HG02763 (cell line): ENCODE measurements at regions not wholly inside any gene's neighbourhood (a gene's known extent, or its start where the extent isn't known, plus 50 kb on each side); places are given as distances from the start of the nearest gene placed in this dataset.
"Not testable (repeated sequence)": the region's sequence is repeated elsewhere in the genome, so short reads cannot be mapped to it uniquely, and the experiment has no call there.

Experiments used
- ATAC-seq: cut with Tn5 transposase; IDR thresholded peaks from one replicate; pipeline ENCODE4 v1.9.1; 2021; ENCODE audit warnings: mild to moderate bottlenecking, moderate library complexity; ENCODE audit not compliant: unreplicated experiment

DNA sequence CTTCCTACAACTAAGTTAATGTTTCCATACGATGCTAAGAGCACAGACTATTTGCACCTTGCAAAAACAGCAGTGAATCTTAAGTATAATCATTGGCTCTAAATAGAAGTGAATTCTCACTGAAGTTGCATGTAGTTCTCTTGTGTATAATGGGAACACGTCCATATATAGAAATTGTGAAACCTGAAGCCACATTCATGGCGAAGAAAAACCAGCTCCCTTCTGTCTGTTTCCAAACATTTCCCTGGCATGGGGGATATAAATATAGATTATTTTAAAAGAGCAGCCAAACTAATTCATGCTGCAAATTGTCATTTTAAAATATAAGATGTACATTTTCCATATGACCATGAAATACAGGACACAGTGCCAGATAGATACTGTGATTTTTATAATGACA, 71.1 kb downstream of the TRAM1L1 start:
- no peak for ATAC-seq

DNA sequence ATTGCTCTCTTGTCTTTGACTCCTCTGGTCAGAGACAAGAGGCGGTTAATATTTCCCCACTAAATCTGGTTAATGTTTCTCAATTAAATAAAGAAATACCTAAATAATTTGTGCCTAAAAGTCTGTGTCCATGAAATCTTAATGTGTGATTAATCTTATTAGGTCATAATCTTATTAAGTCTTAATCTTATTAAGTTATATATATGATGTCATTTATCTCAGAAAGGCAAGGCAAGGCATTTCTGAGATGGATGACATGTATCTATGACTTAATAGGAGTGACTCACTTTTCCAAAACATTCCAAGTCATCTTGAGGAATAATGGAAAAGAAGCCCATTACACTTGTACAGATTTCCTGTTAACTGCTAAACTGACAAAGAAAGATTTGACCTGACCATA, 74.7 kb downstream of the TRAM1L1 start:
- no peak for ATAC-seq

DNA sequence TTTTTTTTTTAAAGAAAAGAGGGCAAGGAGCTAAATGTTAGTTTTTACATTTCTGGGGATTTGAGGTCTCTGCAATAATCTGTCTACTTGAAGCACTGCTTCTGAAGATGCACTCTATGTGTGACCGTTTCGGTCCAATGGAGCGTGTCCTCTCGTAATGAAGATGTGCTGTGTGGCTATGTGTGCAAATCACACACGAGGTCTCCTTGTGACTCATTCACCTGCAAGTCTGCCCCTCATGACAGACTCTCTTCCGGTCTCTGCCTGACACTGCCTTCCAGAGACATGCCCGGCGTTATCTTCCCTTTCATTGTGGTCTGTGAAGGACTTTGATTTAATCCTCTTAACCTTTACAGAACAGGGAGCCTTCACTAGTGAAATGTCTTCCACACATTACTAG, 84.3 kb downstream of the TRAM1L1 start:
- ATAC-seq, result peak; percentile 76

DNA sequence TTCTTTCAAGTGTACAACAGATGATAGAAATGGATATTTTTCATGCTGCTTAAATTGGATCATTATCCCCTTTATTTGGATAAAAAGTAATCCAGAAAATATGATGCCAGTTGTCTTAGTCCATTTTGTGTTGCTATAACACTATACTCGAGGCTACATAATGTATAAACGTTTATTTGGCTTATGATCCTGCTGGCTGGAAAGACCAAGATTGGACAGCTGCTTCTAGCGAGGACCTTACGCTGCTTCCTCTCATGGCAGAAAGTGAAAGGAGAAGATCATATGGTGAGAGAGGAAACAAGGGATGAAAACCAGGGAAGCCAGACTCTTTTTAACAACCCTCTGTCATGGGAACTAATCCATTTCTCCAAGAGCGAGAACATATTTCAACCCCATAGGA, 102.7 kb downstream of the TRAM1L1 start:
- no peak for ATAC-seq

DNA sequence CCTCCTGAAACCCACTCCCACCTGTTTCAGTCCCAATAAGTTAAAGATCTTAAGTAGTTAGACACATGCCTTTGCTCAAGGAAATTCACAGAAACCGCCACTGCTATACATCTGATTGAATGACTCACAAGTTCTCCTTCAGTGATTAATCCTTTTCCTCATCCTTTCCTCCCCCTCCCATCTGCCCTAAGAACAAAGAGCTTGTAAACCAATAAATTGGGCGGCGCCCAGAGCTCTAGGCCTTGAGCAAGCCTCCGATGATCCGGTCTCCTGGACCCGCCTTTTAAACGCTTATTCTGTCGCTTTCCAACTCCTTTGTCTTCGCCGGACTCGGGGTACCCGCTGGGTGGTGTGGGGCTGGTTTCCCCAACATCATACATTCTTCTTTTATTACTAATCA, 104.9 kb downstream of the TRAM1L1 start:
- not testable (repeated sequence) for ATAC-seq

DNA sequence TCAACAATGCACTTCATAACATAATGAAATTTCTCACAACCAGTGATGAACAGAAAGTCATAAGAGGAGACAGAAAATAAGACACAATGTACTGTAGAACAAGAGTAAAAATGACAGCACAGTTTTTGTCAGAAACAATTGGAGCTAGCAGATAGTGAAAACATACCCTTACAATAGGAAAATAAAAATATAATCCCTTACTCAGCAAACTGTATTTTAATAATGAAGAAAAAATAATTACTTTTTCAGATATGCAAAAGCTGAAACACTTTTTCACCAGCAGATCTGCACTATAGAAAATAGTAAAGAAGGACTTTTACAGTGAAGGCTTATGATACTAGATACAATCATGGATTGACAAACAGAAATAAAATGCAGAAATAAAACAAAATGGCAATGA, 126.3 kb downstream of the TRAM1L1 start:
- ATAC-seq, result no peak

DNA sequence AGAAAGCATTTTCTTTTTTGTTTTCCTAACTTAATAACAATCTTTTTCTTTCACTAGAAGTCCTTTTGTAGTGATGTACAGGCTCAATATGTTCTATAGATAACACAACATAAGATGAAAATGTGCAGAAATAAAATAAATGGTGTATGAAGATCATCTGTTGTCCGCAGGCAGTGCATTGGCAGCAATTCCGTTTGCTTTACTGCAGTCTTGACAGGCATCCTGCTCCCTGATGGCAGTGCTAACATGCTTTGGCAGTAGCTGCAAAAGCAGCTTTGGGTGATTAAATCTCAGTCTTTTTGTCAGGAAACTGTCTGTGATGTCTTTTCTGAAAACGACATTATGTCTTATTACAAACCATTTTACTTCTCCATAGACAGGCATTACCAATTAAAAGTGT, 131.4 kb downstream of the TRAM1L1 start:
- no peak for ATAC-seq

DNA sequence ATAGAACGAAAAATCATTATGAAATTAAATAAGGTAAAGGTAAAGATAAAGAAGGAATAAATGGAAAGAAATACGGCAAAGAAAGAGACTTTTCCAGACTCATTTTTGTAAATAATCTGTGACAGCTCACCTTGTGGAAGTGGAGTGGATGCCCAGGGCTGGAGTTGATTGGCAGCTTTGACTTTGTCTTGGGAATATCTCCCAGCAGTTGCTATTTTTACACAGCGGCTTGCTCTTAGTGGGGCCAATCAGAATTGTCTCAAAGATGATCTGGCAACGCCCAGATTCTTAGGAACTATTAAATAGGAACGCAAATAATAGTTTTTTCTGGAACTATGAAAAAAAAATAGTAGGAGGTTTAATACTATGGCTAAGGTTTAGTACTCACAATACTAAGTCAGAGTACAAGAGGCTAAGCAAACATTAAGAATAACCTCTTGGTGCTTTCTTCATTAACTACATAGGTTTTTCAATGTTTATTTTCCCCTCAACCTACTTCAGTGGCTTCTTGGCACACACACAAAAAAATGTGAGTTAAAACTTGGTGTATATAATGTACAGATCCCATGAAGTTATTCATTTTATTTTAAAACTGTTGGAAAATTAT, 132.7 kb downstream of the TRAM1L1 start:
- no peak for ATAC-seq

DNA sequence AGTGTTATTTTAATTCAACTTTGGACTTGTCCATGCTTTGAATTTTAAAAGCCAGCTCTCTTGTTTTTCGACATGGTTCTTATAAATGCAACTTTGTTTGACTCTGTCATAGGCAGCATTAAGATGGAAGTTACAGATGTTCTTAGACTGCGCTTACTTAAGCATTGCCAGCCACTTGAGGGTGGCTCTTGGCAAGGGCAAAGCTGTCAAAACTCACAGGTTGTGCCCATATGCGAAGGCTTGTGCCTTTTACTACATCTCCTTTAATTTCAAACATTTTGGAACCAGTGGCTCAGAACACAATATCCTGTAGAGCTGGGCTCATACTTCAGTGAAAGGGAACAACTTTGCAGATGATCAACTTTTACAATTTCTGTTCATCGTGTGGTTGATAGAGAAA, 135.5 kb downstream of the TRAM1L1 start:
- ATAC-seq, result no peak

DNA sequence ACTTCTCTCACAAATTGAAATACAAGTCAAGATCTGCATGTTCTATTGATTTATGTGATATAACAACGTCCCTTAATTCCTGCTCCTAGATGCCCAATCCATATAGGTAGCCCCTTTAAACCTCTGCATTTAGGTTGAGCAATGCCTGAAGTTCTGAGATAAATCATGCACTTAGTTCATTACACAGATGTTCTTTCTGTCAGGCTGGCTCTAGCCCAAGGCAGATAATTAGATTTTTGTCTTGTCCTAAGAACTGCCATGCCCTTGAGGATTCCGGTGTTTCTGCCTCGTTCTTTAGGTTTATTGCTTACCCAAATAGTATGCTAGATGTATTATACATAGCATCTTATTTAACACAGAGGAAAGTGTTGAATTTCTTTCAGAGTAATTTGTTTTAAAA, 143.1 kb downstream of the TRAM1L1 start:
- ATAC-seq, result no peak

DNA sequence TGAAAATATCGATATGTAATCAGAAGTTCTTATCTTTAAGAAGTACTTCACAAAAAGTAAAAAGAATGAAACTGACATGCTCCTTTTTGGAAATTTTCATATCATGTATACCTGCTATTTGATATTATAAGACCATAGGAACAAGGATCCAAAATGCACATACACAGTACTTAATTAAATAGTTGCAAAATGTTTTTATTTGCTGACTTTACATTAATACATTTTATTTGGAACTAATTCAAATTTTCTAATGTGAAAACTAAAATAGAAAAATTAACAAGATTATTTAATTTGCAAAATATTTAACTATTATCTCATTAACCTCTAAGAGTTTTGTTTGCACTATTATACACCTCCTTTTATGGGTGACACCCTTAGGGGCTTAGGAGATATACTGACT, 155.0 kb downstream of the TRAM1L1 start:
- ATAC-seq, result no peak

DNA sequence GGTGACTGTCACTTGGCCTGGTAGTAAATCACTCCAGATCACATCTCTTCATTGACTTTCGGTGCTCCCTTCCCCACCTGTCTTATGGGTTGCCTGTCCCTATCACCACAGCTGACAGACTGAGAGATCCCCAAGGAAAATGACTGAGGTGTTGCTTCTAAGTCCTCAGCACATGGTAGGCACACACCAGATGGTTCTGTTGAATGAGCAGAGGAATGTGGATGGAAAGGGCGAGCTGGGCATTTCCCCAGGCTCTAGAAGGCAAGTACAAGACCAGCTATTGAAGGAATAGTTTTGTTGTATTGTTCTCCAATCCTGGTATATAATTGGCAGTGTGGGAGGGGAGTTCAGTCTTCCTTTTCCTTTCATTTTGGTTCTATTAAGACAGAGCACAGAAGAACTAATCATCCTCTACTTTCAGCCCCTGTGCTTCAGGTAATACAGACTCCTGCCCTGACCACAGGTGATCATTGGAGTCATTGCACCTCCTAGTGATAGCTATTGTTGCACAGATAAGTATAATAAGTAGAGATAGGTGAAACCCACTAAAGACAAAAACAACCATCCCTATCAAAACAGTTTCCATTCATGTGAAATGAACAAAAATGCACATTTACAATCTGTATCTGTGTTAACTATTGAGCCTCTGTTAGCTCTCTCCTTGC, 158.6 kb downstream of the TRAM1L1 start:
- no peak for ATAC-seq

DNA sequence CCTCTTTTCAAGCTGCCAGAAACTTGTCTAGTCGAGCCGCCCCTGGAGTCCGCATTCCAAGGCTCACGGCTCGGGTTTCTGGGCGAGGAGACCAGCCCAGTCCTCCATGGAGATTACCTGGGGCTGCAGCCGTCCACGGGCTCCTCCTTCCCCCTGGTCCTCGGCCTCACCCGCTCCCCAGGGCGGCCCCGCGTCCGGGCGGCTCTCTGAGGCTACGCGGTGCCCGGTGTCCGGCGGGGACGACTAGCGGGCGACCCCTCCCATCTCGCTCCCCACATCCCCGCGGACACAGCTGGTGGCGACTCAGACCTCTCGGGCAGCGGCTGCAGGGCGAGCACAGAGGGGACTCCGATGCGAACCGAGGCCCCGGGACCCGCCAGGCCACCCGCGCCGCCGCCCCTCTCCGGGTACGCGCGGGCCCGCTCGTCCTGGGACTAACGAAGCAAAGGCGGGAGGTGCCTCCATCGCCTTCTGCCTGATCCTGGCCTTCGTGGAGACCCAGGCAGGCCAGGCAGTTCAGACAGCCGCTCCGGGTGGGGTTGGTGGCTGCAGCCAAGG, 159.4 kb downstream of the TRAM1L1 start:
- no peak for ATAC-seq

DNA sequence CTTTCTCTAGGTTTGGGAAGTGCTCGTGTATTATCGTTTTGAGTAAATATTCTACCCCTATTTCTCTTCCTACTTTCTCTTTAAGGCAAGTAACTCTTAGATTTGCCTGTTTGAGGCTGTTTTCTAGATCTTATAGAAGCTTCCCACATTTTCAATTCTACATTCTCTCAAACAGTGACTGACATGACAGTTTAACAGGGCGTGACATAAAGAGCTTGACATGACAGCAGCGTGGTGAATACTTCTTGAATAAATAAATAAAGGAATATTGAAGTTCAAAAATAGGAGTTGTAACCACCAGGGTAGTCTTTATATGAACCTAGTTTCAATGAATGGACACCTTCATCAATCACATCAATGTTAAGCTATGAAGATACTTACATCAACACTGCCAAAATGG, 162.0 kb downstream of the TRAM1L1 start:
- ATAC-seq, result no peak

DNA sequence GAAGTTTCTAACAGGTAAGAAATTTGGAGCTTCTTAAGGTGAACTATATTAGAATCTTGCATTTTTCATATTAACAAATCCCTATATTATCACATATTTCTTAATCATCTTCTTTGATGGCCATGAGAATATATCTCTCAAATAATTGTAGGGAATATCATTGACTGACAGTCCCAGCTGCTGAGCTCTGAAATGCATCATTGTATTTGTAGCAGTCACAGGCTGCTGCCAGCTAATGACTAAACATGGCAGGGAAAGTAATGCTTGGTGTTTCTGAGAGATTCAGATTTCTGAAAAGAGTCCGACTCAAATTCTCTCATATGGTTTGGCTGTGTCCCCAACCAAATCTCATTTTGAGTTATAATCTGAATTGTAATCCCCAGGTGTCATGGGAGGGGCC, 171.9 kb downstream of the TRAM1L1 start:
- ATAC-seq, result no peak

DNA sequence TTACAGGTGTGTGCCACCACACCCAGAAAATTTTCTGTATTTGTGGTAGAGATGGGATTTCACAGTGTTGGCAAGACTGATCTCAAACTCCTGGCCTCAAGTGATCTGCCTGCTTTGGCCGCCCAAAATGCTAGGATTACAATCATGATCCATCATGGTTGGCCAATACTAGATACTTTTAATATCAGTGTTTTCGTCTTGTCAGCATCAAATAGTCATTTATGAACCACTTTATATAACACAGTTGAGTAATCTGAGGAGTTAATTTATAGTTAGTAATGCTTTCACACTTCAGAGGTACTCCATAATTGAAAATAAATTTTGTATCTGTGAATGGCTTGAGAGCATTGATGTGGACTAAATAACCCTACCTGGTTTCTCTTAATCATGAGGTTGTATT, 178.6 kb downstream of the TRAM1L1 start:
- ATAC-seq, result no peak

DNA sequence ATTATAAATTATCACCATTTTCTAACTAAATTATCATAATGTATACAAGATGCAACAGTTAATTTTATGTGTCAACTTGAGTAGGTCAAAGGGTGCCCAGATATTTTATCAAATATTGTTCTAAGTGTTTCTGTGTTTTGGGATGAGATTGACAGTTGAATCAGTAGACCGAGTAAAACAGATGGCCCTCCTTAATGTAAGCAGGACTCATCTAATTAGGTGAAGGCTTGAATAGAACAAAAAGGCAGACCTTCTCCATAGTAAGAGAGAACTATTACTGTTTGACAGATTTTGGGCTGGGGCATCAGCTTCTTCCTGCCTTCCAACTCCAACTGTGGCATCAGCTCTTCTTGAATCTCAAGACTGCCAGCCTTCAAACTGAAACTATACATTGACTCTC, 185.8 kb downstream of the TRAM1L1 start:
- no peak for ATAC-seq

DNA sequence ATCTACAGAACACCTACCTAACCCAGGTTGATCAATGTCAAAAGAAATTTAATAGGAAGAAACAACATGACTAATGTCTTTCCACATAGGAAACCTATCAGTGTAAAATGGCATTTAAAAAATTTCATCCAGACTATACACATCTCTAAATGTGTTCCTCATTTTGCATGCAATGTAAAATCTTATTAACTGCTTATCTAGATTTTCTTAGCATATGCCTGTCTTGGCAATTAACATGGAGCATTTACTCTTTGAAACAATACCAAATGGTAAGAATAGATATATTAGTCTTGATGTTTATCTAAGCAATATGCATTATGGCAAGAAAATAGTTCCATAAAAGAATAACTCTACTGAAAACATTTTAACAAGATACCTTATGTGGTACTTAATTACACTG, 199.8 kb downstream of the TRAM1L1 start:
- ATAC-seq, result no peak

DNA sequence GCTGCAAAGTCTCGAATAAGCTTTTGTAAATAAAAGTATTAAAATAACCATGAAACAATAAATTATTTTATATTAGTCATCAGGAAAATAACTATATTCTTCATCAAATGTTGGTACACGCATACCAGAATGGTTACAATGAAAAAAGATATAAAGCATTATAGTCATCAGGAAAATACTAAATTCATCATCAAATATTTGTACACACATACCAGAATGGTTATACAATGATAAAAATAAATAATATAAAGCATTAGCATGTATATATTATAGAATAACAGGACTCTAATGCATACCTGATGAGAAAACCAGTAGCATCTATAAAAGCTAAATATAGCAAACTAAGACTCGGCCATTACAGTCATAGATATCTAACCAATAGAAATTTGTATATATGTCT, 202.9 kb downstream of the TRAM1L1 start:
- no peak for ATAC-seq

DNA sequence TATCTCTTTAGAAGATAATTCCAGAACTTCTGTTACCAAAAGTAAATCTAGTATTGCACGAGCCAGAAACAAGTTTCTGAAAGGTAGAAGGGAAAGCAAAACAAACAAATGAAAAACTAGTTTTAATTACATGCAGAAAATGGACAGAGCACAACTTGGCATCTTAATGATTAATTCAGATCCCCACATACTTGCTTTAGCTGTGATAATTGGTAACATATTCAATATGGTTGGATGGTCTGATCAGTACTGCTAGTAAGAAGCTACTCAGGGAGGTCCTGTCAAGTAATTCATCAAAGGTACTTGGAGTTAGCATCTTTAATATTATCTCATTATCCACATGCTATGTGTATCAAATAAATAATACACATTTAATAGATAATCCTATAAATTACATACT, 204.3 kb downstream of the TRAM1L1 start:
- ATAC-seq, result peak; percentile 51

DNA sequence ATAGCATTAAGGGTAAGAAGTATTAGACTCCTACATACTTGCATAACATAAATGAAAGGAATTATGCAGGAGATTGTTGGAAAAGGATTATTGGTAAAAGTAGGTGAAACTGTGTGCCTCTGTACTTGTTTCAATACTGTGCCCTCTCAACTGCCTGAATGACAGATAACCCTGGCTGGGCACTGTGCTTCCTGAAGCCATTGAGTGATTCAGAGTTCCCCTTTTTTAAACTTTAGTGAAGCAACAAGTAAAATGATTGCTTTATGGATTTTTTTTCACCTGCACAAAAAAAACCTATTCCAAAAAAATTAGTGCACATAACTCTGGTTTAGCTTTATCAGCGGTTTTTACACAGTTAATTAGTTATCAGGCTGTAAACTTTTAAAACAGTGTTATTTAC, 204.8 kb downstream of the TRAM1L1 start:
- ATAC-seq, result peak; percentile 41

DNA sequence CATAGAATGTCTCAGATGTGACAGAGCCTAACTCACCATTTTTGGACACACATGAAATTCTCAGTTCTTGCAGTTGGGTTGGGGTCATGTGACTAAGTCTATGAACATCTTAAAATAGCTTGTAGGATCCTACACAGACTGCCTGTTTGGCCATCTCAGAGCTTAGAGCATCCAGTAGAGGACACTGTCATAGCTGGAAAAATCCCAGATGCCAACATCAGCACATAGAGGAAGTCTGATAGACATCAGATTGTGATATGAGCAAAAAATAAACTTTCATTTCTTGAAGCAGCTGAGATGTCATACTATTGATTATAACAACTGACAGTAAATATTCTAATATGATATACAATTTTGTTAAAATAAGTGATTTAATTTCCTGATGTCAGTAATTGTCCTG, 207.1 kb downstream of the TRAM1L1 start:
- no peak for ATAC-seq

DNA sequence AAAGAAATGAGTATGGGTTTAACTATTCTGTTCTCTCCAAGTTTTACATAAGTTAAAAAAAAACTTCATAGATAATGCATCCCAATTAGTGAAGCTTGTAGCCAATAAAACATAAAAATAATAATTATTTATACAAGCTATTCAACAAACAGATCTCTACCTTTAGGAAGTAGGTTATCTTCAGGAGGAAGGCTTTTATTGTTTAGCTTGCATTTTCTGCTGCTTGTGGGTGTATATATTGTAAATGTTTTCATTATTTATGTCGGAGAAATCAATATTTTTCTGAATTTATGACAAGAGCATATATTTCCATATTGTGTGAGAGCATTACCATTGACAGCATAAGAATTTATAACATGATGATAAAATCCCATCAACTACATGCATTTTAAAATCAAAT, 208.3 kb downstream of the TRAM1L1 start:
- no peak for ATAC-seq
